HG03108 (cell line): ENCODE measurements at regions not wholly inside any gene's neighbourhood (a gene's known extent, or its start where the extent isn't known, plus 50 kb on each side); places are given as distances from the start of the nearest gene placed in this dataset.
"Not testable (repeated sequence)": the region's sequence is repeated elsewhere in the genome, so short reads cannot be mapped to it uniquely, and the experiment has no call there.

Source experiments
- ATAC-seq: cut with Tn5 transposase; IDR thresholded peaks from one replicate; pipeline ENCODE4 v1.9.1; 2021; ENCODE audit warnings: moderate library complexity; ENCODE audit not compliant: unreplicated experiment

- ATAC-seq: no peak
Observed at GRCh38 chr2:192411755-192412154, 217.0 kb upstream of the TMEFF2 start.

GRCh38 chr2:192410319-192410718, 215.6 kb upstream of the TMEFF2 start:
- no peak for ATAC-seq

- ATAC-seq: no peak
Observed at GRCh38 chr2:192407692-192408091, 213.0 kb upstream of the TMEFF2 start.

GRCh38 chr2:192398236-192398635, 203.5 kb upstream of the TMEFF2 start:
- ATAC-seq: no peak

DNA sequence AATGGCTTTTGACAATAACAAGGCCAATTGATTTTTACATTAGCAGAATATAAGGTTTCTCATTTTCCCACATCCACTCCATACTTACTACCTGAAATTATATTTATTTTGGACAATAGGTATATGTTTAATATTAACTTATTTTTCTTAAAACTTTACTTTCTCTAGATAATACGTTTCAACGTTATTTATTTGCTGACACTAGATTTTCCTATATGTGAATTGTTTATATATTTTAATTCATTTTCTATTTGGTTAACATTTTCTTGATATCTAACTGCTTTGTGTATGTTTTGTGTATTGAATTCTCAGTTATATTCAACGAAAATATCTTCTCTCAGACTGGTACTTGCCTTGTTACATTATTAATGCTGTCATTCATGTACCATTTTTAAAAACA, 199.9 kb upstream of the TMEFF2 start:
- no peak for ATAC-seq

GRCh38 chr2:192391041-192391440, 196.3 kb upstream of the TMEFF2 start:
- ATAC-seq: no peak

GRCh38 chr2:192390401-192390800, 195.7 kb upstream of the TMEFF2 start:
- no peak for ATAC-seq

DNA sequence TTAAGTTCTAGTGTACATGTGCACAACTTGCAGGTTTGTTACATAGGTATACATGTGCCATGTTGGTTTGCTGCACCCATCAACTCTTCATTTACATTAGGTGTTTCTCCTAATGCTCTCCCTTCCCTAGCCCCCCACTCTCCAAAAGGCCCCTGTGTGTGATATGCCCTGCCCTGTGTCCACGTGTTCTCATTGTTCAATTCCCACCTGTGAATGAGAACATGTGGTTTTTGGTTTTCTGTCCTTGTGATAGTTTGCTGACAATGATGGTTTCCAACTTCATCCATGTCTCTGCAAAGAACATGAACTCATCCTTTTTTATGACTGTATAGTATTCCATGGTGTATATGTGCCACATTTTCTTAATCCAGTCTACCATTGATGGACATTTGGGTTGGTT, 189.5 kb upstream of the TMEFF2 start:
- not testable (repeated sequence) for ATAC-seq

DNA sequence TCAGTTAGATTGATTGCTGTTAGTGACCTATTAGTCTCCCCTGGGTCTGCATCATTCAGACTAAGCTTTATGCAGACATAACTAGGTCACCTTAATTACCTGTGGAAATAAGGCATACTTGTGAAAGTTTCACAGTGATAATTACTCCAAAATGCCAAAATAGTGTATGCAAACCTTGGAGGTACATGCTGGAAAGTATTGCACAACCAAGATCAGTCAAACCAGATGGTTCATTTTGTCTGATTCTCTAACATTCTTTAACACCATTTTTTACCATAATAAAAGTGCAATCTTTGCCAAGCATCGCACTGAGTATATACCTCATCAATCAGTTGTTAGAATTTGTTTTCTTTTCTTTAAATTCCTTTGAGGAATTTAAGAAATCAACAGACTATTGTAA, 186.3 kb upstream of the TMEFF2 start:
- ATAC-seq: no peak

DNA sequence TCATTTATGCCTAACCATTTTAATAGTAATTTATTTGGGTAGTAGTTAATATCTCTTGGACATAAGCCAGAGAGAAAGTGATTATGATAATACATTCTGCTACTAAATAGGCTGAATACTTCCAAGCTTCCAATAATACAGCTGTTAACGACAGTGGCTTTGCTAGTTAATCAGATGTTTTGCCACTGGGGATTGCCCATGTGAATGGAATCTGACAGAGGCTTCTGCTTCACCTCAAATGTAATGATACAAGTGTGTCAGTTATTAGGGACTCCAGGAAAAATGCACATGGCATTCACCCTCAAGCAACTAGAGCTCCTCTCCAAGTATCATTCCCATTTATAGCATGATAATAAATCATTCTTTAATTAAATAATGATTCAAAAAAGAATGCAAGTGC, 185.0 kb upstream of the TMEFF2 start:
- no peak for ATAC-seq

- ATAC-seq: no peak
Observed at GRCh38 chr2:192377173-192377572, 182.4 kb upstream of the TMEFF2 start.

GRCh38 chr2:192373754-192374153, 179.0 kb upstream of the TMEFF2 start:
- no peak for ATAC-seq

DNA sequence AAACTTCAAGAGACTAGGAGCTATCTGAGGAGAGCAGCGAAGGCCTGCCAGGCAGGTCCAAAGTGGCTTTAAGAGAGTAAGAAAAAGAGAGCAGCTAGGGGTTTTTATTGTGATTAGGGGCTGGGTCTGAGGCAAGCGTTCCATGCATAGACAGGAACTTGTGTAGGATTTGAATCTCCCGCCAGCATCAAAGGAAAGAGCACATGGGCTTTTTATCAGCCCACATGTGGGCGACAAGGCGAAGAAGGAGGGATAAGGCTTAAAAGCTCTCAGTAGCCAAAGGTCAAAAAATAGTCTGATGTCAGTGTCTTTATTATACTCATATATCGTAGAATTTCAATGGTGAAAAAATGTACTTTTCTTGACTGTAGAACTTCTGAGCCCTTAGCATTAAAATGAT, 178.5 kb upstream of the TMEFF2 start:
- no peak for ATAC-seq

DNA sequence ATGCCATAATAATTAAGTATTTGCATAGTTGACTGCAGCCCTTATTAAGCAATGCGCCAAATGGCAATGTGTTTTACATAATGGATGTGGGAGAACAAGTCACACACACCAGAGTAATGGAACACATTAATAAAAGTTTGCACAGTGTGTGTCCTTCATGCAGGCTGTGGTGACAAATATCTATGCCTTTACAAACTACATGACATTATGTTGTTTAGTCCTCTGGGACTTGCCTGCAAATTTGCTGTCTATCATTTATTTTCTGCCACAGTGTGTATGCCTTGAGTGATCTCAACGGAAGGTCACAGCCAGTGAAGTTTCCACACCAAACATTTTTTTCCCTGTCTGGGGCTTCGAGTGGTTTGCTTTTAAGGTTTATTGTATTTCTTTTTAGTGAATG, 175.2 kb upstream of the TMEFF2 start:
- ATAC-seq: no peak

GRCh38 chr2:192357217-192357616, 162.5 kb upstream of the TMEFF2 start:
- no peak for ATAC-seq

GRCh38 chr2:192354512-192355244, 159.9 kb upstream of the TMEFF2 start:
- ATAC-seq: no peak

DNA sequence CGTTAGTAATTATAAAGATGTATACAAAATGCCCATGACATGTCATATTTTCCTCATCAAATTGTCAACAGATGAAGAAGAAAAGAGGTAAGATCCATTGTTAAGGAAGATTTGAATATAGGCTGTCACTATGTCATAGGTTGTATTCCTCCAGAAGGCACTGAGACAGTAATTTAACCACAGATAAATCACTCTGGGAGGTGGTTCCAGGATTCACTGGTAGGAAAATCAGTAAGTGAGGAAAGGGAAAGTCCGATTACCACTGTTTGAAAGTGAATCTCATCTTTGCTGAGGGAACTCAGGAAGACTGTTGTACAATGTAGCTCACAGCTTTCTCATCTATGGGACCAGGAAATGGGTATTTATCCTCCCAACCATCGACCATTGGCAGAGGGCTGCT, 152.8 kb upstream of the TMEFF2 start:
- no peak for ATAC-seq

DNA sequence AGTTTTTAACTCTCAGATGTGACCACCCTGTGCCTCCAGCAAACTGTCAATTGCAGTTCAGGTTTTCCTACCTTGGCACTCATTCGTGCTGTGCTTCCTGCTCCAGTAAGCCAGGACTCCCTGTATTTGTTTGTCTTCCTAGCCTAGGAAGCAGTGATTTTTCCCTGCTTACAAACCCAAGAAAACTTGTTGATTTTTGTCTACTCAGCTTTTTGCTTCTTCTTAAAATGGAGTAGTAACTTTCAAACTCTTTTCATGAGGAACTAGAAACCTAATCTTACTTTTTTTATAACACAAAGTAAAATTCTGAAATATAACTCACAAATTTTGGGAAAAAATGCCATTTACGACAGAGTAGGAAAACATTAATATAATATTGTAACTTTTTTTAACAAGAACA, 150.6 kb upstream of the TMEFF2 start:
- ATAC-seq: no peak

- ATAC-seq: no peak
Observed at GRCh38 chr2:192333642-192334041, 138.9 kb upstream of the TMEFF2 start.

DNA sequence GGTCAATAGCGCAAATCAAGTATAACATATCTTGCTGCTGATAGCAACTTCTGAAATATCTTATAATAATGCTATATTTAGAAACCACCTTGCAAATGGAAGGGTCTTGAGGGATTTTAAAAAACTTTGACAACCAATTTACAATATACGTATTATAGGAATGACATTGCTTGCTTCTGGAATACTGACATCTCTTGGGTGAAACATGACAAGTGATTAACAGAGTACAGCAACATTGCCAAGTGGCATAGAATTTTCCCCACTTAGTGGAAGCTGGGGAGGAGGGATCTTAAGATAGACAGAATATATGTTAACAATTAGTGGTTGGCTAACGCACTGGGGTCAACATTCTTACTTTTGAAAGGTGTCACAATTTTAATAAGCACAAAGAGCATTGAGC, 133.6 kb upstream of the TMEFF2 start:
- ATAC-seq: no peak

GRCh38 chr2:192327576-192327975, 132.8 kb upstream of the TMEFF2 start:
- ATAC-seq: no peak

- ATAC-seq: no peak
Observed at GRCh38 chr2:192315543-192315942, 120.8 kb upstream of the TMEFF2 start.

- ATAC-seq: no peak
Observed at GRCh38 chr2:192314800-192315481, 120.2 kb upstream of the TMEFF2 start.
